ENCODE measurements at regions not wholly inside any gene's neighbourhood (a gene's known extent, or its start where the extent isn't known, plus 50 kb on each side); places are given as distances from the start of the nearest gene placed in this dataset.
"Not testable (repeated sequence)": the region's sequence is repeated elsewhere in the genome, so short reads cannot be mapped to it uniquely, and the experiment has no call there.

DNA sequence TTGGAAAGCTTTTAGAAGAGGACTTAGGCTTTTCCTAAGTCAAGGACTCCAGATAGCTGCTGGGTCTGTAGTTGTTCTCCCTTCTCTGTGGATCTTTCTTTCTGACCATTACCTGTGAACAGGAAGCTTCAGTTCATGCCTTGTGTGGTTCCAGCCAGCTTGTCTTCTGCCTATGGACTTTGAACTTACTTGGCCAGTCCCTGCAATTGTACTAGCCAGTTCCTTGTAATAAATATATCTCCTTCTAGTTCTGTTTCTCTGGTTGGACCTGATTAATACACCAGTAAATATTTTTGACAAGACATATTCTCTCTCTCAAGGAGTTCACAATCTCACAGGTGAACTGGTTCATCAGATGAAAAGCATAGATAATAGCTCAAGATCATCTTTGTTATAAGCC is 341.3 kb upstream of the DPPA4 start:
- DNase-seq = no peak

DNA sequence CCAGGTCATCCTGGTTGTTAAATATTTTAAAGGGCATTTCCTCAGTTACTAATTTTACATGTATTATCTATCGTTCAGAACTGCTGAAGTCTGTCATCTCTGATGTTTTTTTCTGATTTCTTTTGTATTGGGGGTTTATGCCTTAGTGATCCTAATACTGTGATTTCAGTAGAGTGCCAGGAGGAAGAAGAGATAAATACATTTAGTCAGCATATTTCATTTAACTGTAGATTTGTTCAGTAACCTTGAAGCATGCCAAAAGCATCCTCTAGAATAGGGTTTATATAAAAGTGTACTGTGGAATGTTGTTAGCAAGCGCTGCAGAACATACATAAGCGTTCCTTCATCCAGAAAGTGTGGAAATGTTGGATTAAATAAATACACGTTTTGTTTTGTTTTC is 342.3 kb upstream of the DPPA4 start:
- no peak for DNase-seq

DNA sequence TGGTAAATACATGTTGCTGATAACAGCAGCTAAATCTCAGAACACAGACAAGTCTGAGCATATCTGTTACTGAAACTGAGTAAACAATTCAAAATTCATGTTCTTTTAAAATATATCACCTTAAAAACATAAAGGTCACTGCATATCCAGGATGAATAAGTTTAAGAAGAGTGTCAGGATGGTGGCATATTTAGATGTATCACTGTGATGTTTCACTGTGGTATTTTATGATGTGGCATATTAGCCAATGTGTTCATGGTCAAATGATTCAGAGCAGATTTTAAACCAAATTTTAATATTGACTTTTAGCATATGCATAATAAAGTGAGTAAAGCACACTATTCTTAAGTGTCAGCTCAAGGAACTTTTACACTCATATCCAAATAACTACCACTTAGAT is 346.4 kb upstream of the DPPA4 start:
- DNase-seq = no peak

DNA sequence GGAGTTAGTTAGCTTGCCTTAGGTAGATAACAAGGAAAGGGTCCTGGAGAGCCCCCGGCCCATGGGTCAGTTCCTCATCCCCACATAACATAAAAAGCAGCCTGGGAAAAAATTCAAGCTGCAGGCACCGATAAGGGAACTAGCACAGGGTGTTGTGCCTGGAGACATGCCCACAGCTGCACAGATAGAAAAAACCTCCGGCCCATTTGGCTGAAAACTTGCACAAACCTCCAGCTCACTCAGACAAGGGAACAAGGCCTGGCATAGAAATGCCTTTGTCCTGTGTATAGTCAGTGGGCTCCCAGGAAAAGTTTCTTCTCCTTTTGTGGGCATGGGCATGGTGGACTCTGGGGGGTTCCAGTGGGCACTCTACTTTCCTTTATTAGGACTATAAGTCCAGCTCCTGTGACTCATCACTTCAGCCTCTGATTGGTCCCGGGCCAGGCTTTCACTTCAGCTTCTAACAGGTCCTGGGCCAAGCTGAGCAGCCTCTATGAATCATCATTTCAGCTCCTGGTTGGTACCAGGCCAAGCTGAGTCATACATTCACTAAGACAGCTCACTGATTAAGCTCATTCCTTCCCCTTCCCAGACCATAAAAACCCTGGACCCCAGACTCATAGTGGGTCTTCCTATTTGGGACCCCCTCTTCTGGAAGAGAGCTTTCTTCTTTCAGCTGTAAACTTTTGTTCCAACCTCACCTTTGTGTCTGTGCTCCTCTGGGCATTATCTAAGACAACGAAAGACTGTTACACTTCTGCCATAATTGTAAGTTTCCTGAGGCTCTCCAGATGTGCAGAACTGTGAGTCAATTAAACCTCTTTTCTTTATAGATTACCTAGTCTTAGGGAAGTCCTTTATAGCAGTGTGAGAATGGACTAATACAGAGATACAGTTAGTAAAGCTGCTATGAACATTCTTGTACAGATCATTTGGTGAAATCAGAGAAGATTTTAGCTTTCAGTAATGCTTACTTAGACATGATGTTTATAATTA is 348.0 kb upstream of the DPPA4 start:
- no peak for DNase-seq

DNA sequence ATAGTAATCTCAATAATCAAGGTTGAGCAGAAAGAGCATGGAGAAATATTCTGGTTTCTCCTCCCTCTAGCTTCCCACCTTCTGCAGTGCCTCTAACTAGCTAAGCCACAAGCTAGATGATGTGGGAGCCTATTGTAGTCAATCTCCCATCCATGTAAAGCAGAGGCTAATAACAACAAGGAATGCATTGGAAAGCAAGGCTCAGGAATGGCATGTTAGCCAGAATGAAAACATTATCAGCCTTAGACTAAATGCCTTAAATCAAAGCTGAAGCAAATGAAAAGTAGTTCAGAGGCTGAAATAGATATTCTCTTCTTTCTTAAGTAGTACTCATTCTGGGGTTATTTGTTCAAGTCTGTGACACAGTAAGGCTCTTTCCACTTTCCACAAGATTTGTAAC is 350.3 kb upstream of the DPPA4 start:
- no peak for DNase-seq

DNA sequence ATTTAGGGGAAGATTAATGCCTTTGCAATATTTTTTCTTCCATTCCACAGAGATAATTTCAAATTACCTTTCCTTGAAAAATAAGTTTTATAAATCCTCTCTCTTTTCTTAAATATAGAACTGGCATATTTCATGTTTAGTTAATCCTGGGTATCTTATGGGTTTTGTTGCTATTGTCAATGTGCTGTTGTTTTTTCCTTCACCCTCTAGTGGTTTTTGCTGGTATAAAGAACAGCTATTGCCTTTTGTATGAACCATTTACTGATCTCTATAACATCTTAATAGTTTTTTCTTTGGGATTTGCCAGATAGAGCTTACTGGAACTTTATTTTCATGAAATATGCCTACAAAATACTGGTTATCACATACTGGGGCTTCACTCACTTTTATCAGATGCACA is 359.6 kb upstream of the DPPA4 start:
- no peak for DNase-seq

DNA sequence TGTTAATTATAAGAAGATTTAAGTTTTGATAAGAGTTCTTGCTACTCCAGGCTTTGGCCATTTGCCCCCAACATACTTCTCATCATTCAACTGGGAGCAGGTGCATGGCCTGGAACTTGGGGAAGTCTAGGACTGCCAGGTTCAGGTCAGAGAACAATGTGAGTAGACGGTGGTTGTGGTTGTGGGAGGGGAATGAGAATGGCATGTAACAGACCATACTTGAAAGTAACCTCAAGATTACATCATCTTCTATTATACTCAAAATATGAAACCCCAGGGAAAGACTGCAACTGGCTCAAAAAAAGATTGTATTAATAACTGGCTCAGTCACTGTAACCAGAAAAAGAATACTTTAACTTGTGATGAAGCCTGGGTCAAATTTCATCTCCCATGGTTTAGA is 364.9 kb upstream of the DPPA4 start:
- DNase-seq = no peak

DNA sequence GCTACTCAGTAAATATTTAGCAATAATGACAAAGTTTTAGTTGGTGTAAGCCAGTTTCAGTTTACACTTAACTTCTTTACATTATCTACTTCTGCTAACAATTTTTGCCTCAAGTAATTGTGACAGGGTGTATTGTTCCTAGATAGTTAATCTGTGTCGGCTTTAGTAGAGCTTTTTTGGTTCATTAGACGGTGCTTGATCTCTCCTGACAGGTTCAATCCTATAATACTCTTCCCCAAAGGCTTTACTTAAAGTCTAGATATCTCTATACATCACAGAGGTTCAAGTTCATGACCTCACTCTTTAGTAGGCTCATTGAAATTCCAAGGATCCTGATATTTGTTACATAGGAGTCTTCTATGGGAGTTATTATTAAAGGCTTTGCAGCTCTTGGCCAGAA is 365.6 kb upstream of the DPPA4 start:
- no peak for DNase-seq

DNA sequence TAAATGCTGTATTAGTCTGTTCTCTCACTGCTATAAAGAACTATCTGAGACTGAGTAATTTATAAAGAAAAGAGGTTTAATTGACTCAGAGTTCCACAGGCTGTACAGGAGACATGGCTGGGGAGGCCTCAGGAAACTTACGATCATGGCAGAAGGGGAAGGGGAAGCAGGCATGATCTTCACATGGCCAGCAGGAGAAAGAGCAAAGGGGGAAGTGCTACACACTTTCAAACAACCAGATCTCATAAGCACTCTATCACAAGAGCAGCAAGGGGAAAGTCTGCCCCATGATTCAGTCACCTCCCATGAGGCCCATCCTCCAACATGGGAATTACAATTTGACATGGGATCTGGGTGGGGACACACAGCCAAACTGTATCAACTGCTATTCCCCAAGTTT is 367.8 kb upstream of the DPPA4 start:
- not testable (repeated sequence) for DNase-seq

DNA sequence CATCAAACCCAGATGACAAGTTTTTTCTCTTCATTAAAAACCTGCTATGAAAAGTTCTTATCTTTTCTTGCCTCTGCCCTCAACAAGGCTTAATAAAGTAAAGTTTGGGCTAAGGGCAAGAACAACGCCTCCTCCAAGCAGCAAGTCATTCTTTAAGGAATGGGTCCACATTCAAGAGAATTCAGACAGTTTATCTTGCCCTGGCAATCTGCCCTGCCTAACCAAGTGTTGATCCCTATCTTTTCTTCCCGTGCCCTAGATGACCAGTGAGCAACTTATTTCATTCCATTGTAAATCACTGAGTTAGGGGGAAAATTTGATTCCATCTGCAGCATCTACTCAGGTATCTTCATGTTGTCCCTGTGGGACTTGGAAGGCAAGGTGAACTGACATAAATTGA is 370.3 kb upstream of the DPPA4 start:
- no peak for DNase-seq

DNA sequence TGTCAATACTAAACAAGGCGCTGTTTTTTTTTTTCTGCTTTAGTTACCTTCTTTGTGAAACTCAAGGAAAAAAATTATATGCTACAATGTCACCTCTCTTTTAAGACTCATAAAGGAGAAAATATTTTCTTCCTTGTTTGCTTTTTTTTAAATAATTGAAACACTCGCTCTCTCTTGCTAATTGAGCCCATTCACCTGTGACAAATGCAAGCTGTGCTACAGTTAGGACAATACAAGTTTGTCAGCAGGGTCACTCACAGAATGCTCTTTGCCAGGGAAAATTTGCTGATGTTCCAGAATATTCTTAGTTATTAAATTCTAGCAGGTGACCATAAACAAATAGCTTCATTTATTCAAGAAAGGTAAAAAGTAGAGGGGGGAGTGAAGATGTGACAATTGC is 375.9 kb upstream of the DPPA4 start:
- no peak for DNase-seq

DNA sequence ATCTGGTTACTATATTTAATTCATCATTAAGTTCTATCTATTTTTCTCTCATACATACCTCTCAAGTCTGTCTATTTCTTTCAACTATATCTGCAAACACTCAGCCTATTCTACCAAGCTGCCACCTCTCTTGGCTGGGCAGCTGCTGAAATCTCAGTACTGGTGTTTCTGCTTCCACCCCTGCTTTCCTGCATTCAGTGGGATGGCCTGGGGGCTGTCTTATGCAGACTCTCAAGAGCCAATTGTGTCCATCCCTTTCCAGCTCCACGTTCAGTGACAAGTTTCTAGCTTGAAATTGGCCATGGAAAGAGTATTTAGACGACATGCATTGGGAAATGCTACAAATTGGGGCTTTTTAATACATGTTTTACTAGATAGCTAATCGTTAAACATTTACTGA is 378.4 kb upstream of the DPPA4 start:
- no peak for DNase-seq

DNA sequence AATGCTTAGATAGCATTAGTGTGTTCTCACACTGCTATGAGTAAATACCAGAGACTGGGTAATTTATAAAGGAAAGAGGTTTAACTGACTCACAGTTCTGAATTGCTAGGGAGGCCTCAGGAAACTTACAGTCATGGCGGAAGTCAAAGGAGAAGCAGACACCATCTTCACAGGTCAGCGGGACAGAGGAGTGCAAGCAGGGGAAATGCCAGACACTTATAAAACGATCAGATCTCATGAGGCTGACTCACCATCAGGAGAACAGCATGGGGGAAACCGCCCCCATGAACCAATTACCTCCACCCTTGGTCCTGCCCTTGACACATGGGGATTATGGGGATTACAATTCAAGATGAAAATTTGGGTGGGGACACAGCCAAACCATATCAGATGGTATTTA is 381.5 kb upstream of the DPPA4 start:
- no peak for DNase-seq

DNA sequence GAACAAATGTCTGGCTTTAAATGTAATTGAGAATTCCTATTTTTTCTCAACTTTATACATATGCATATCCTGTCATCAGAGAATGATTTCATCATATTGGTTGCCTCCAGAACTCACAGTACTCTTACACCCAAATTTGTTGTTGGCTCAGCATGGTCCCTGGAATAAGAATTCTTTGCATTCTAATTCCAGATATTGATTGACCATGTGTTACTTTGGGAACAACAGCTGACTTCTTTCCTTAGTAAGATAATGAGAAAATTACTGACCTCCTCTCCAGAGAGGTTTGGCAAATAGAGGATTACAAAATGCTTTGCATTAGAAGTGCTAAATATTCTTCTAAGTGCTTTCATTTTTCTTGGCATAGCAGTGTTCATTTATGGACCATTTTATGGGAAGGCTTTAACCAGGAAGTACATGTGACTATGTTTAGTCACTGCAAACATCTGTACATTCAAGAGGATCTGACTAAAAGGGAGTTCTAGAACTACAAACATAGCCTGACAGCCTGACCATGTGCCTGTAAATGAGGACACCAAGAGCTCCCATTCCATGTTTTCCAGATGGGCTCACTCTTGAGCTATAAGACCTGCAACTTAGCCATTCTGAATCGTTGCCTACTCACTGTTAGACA is 391.6 kb upstream of the DPPA4 start:
- no peak for DNase-seq

DNA sequence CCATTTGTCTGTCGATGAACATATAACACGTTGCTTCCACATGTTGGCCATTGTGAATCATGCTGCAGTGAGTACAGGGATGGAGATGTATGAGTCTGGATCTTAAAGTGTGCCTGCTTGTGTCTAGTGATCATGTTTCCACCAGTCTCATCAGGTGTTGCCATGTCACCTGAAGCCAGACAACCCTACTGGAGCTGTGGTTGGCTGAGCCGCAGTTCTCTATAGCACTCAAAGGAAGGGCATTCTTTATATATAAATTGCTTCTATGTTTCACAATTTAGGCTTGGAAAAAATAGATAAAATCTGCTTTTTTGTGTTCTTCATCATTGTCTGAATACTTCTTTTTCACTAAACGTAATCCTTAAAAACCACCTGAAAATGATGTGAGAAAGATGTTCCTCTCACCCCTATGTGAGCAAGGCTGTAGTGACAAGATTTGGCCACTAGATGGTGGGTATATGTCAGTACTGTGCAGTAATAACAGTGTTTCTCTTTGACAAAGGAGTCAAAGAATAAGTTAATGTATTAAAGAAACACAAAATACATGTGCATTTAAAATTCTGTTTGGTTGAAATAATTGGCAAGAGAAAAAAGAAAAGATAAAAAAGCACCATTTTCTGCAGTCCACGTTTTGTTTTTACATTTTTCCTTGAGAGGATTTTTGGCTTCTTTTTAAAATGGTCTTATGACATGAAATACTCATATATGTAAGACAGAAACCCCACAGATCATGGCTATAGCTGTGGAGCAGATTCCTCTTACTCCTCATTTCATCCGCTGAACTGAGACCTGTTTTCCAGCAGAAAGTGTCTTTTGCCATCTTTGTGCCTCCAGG is 394.5 kb upstream of the DPPA4 start:
- peak; percentile 31 for DNase-seq

DNA sequence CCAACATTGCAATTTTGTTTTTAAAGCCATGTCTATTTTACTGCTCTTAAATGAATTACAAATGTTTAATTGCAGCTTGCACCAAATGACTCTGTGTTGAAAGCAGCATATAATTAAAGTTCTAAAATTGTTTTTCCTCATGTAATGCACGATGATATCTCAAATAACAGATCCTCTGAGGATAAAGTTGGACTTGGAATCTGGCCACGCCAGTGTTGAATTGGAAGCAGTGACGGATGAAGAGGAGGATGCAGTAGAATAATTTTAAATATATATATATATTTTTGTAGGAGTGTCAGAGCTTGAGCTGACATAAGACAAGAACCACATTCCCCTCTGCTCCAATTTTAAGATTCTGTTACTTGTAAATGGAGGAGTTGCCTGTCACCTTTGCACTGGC is 406.6 kb upstream of the DPPA4 start:
- DNase-seq = no peak

DNA sequence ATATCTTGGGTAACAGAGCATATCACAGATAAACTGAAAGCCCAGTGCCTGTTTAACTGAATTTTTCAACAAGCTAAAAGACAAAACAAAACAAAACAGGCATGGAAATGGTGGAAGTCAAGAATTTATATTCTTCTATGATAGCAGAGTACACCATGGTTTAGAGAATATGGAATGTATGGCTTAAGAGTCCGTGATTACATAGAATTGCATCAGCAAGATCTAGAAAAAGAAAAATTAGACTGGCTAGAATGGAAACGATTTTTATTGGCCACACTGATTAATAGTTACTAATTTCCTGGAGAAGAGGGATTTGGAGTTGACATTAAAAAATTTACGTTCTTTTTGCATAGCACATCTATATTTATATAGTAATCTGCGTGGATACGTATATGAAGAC is 435.2 kb upstream of the DPPA4 start:
- DNase-seq = no peak

DNA sequence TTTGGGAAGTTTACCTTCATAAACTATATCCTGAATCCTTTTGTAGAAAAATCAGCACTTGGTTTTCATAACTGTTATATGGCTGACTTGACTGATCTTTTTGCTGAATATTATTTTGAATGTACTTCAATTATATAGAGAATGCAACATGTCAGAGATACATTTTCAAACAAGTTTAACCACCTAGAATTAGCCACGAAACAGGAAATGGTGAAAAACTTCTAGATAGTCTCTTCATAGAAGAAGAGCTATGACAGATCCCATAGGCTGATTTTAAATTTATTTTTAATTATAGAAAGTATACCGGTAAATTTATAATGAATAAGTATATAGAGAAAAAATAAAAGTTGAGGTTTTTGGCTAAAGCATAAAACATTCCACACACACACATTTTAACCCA is 436.8 kb upstream of the DPPA4 start:
- DNase-seq = no peak

DNA sequence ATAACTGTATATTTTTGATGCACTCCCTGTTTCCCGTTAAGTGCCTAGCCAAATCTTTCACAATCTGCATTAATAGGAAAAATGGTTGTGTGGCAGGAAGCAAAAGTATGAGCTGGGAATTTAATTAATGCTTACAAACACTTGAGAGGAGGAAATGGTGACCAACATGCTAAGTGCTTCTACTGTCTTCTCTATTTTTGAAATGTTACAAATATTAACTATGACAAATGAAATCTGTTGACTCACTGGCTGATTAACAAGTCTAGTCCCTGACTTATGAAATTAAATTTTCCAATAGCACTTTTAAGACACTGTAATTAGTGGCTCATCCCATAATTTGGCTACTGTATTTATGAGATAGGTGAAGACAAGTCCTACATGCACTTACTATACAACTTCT is 446.9 kb upstream of the DPPA4 start:
- DNase-seq = no peak

DNA sequence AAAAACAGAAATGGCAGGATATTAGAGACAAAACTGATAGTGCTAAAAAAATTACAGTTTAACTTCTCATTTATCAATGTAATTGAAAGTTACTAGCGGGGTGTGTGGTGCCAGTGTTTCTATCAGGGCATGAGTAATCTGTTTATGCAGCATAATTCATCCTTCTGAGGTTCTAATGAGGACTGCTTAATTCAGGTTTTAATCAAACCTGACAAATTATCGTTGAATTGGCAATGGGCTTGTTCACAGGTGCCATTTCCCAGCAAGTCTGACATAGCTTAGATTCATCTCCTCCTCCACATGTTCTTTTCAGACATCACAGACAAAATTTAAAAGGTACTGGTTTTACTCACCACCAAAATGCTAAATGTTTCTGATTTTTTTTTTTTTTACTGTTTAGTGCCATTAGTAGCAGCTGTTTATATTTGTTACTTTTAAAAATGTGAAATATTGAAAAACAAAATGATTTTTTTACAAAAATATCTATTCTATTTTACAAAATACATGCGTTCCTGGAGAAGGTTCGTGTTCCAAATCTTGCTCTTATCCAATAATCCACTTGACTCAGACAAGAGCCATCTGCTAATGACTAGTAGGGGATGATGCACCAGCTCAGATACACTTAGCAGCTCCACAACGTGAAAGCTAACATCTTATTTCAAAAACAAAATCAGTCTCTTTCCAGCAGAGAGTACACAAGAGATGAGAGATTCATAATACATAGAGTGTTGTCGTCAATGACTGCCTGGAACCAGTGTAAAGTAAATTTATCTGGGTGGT is 447.7 kb upstream of the DPPA4 start:
- DNase-seq = no peak

DNA sequence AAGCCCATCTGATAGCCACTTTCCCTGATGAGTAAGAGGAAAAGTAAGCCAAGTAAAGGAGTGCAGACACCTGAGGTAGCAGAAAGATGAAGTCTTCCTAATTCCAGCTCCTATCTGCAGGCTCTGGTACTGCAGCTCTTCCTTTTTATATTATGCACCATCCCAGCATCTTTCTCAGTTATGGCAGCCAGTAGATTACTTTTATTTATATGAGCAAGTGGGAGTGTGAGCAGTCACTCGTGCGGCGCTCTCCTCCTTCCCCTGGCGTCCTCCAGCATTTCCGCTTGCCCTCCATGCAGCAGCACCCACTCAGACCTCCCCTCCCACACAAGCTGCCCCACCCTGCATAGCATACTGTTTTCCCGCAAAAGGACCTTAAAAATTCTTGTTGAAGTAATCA is 465.9 kb upstream of the DPPA4 start:
- DNase-seq = no peak

DNA sequence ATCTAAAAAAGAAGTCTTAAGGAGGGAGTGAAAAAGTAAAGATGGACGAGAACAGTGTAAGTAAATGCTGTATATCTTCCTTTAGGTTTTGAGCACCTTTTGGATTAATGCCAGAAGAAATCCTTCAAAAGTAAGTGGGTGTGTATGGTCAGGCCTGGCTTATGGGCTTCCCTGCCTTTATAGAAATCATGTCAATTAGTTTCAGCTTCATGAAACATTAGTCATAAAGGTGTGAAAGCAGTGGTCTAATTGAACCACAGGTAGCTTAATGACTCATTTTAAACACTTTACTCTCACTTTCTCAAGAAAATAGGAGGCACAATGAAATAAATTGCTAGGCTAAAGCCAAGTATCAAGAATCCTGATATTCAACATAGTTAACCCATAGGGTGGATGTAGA is 467.4 kb upstream of the DPPA4 start:
- DNase-seq = no peak

DNA sequence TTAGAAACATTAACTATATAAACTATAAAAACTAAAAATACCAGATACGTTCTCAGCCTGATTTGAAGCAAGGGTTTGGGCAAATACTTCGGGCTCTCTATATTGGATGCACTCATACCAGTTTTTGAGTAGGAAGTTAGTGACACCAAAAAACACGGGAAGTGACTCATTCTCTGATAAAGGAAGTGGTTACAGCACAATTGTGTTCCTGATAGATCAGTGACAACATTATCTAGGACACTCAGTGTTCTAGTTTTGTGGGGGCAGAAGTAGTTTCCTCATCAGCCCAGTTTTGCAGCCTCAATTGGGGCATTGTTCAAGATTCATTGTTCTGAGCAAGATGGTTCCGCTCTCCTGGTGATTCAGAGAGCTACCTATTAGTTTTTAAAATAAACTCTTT is 469.6 kb upstream of the DPPA4 start:
- DNase-seq = no peak
